HepG2 (cell line): ENCODE measurements at regions not wholly inside any gene's neighbourhood (a gene's known extent, or its start where the extent isn't known, plus 50 kb on each side); places are given as distances from the start of the nearest gene placed in this dataset.

Source experiments
- ATAC-seq: fragments of 200-7000 bp; cut with Tn5 transposase; 3 replicates; pipeline ENCODE4 v1.9.1; 2020; ENCODE audit warnings: mild to moderate bottlenecking, moderate library complexity
- BruUV-seq: library from RNA; stranded (reverse); fragments of 400-500 nt; replicated peaks from 2 replicates; lab custom pipeline; 2021; lab: Mats Ljungman, UMichigan
- CTCF ChIA-PET: fragments of 300-600 bp; formaldehyde crosslinking; extraction: SDS; loops from one replicate; lab custom pipeline; 2021; ENCODE audit warnings: low total read pairs, inconsistent platforms, low intra/inter-chr PET ratio; lab: Yijun Ruan, JAX
- POLR2A ChIA-PET: fragments of 350-600 bp; sonication (Branson Sonifier 250); formaldehyde crosslinking; loops from one replicate; lab custom pipeline; 2020; ENCODE audit warnings: antibody characterized with exemption, inconsistent platforms; lab: Yijun Ruan, JAX
- DNase-seq: peaks from one replicate; pipeline ENCODE4 v3.0.0-alpha.2; 2015; ENCODE audit warnings: low spot score
- FAIRE-seq: peaks from 3 replicates; lab custom pipeline; 2011; peaks lifted over from hg19 to GRCh38; lab: Jason Lieb, UNC
- H2AFZ ChIP-seq: one replicate; pipeline ENCODE4 v1.6.1; 2011; ENCODE audit warnings: low read length, inconsistent platforms
- H3K27ac ChIP-seq: fragments of 300-600 bp; 3 replicates; pipeline ENCODE4 v1.8.0; 2011; ENCODE audit warnings: mixed run types, mild to moderate bottlenecking, mixed read lengths, low read length, inconsistent platforms; ENCODE audit not compliant: insufficient read depth; ENCODE audit errors: extremely low read length
- H3K27me3 ChIP-seq, 2 experiments: fragments of 200-600 bp in 1 of 2; 2 replicates in 1 of 2; 3 replicates in 1 of 2; pipeline versions ENCODE4 v1.6.0 to v1.8.0; 2011; ENCODE audit warnings: low read length in 2 of 2, mild to moderate bottlenecking in 2 of 2, moderate library complexity in 2 of 2, inconsistent platforms in 1 of 2; ENCODE audit not compliant: insufficient read depth in 2 of 2, control insufficient read depth in 1 of 2
- H3K36me3 ChIP-seq, 2 experiments: fragments of 200-600 bp in 1 of 2; replicated peaks in 1 of 2; 2 replicates in 1 of 2; 3 replicates in 1 of 2; pipeline versions ENCODE4 v1.5.1 to v1.8.0; 2011; ENCODE audit warnings: low read length in 2 of 2, inconsistent platforms in 1 of 2; ENCODE audit not compliant: insufficient read depth in 2 of 2, control insufficient read depth in 1 of 2
- H3K4me1 ChIP-seq: 2 replicates; pipeline ENCODE4 v1.5.1; 2012; ENCODE audit warnings: low read length, inconsistent platforms; ENCODE audit not compliant: insufficient read depth
- H3K4me2 ChIP-seq: 2 replicates; pipeline ENCODE4 v1.6.0; 2011; ENCODE audit warnings: low read depth, low read length, inconsistent platforms
- H3K4me3 ChIP-seq, 3 experiments: fragments of 200-600 bp in 1 of 3; sonication (generic), shearing (Covaris generic) in 1 of 3; replicated peaks in 1 of 3; 2 replicates each; pipeline ENCODE4 v1.5.1; 2011 to 2016; ENCODE audit warnings: low read length in 3 of 3, inconsistent platforms in 2 of 3, low read depth in 2 of 3, mild to moderate bottlenecking in 2 of 3, control low read depth in 1 of 3, mixed read lengths in 1 of 3; ENCODE audit not compliant: insufficient read depth in 1 of 3
- H3K79me2 ChIP-seq: one replicate; pipeline ENCODE4 v1.6.1; 2011; ENCODE audit warnings: low read length, inconsistent platforms; ENCODE audit not compliant: insufficient read depth
- H3K9ac ChIP-seq: 2 replicates; pipeline ENCODE4 v1.6.0; 2011; ENCODE audit warnings: mild to moderate bottlenecking, low read depth, low read length, inconsistent platforms; ENCODE audit not compliant: insufficient read depth
- H3K9me3 ChIP-seq: 2 replicates; pipeline ENCODE4 v1.5.1; 2012; ENCODE audit warnings: mild to moderate bottlenecking, low read length
- H4K20me1 ChIP-seq: 2 replicates; pipeline ENCODE4 v1.6.0; 2011; ENCODE audit warnings: inconsistent platforms, mild to moderate bottlenecking, low read length, moderate library complexity; ENCODE audit not compliant: insufficient read depth
- ETV5 ChIP-seq: IDR thresholded peaks from 2 replicates; pipeline ENCODE4 v1.6.1; 2018; ENCODE audit warnings: missing biosample characterization, missing genetic modification reagents, inconsistent platforms, borderline replicate concordance
- FUBP1 ChIP-seq: sonication (generic); formaldehyde crosslinking; IDR thresholded peaks from 2 replicates; pipeline ENCODE4 v1.5.1; 2020; ENCODE audit warnings: missing genetic modification reagents, mild to moderate bottlenecking, borderline replicate concordance
- JARID2 ChIP-seq: sonication (generic); formaldehyde crosslinking; IDR thresholded peaks from 2 replicates; pipeline ENCODE4 v1.8.1; 2023; ENCODE audit warnings: missing genetic modification reagents, inconsistent platforms; ENCODE audit not compliant: insufficient replicate concordance
- MEIS1 ChIP-seq: sonication (generic); formaldehyde crosslinking; IDR thresholded peaks from 2 replicates; pipeline ENCODE4 v1.9.0; 2021; ENCODE audit warnings: mild to moderate bottlenecking, missing genetic modification reagents, moderate library complexity, borderline replicate concordance
- ZBTB43 ChIP-seq: sonication (generic); formaldehyde crosslinking; conservative IDR thresholded peaks from 2 replicates; pipeline ENCODE4 v1.4.0; 2020; ENCODE audit warnings: missing genetic modification reagents
- WGBS: methylation state at CpG from one replicate; pipeline ENCODE4 v1.1.6; 2017; ENCODE audit warnings: low lambda C conversion rate; 5-methylcytosine and 5-hydroxymethylcytosine counted together
- in situ Hi-C: cut with HindIII; loops from 2 replicates; pipeline ENCODE4 v1.10.0; 2017; ENCODE audit warnings: low pct_unique_long_range_greater_than_20kb; ENCODE audit not compliant: extremely low pct_ligation_motif_present
- intact Hi-C: fragments of 100-400 bp; cut with micrococcal nuclease; formaldehyde crosslinking; loops from one replicate; pipeline ENCODE4 v1.10.0; 2022; ENCODE audit not compliant: unreplicated experiment
- TF ChIP-seq, protein P1 (sequence below): IDR thresholded peaks from 2 replicates; pipeline ENCODE4 v1.6.1; 2016; ENCODE audit warnings: missing compliant biosample characterization, missing genetic modification reagents, borderline replicate concordance
- TF ChIP-seq, protein P2 (sequence below): sonication (generic); formaldehyde crosslinking; IDR thresholded peaks from 2 replicates; pipeline ENCODE4 v1.9.0; 2021; ENCODE audit warnings: missing genetic modification reagents, borderline replicate concordance

GRCh38 chr16:64459402-64459801 is 662.5 kb downstream of the CDH11 start:
- H3K79me2 ChIP-seq = no peaks in the 10 kb centered on the region
- H3K4me1 ChIP-seq = no peaks in the 10 kb centered on the region
- no TSS peak for BruUV-seq
- DNase-seq (no peak), ATAC-seq (no peak), FAIRE-seq (no peak)
- no peak overlapping the region for H3K27ac ChIP-seq
- ChIA-PET CTCF (no interaction called here), POLR2A (no interaction called here)
- no peaks in the 10 kb centered on the region for H3K27me3 ChIP-seq
- no peak overlapping the region for H2AFZ ChIP-seq
- no peak for TF ChIP-seq ZBTB43 (CRISPR knock-in tag)
- TF ChIP-seq, protein P1, sequence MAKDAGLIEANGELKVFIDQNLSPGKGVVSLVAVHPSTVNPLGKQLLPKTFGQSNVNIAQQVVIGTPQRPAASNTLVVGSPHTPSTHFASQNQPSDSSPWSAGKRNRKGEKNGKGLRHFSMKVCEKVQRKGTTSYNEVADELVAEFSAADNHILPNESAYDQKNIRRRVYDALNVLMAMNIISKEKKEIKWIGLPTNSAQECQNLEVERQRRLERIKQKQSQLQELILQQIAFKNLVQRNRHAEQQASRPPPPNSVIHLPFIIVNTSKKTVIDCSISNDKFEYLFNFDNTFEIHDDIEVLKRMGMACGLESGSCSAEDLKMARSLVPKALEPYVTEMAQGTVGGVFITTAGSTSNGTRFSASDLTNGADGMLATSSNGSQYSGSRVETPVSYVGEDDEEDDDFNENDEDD (CRISPR knock-in tag) = no peak
- no peak for TF ChIP-seq MEIS1 (CRISPR knock-in tag)
- TF ChIP-seq FUBP1 (CRISPR knock-in tag) = no peak
- no peak for TF ChIP-seq JARID2 (CRISPR knock-in tag)
- TF ChIP-seq, protein P2, sequence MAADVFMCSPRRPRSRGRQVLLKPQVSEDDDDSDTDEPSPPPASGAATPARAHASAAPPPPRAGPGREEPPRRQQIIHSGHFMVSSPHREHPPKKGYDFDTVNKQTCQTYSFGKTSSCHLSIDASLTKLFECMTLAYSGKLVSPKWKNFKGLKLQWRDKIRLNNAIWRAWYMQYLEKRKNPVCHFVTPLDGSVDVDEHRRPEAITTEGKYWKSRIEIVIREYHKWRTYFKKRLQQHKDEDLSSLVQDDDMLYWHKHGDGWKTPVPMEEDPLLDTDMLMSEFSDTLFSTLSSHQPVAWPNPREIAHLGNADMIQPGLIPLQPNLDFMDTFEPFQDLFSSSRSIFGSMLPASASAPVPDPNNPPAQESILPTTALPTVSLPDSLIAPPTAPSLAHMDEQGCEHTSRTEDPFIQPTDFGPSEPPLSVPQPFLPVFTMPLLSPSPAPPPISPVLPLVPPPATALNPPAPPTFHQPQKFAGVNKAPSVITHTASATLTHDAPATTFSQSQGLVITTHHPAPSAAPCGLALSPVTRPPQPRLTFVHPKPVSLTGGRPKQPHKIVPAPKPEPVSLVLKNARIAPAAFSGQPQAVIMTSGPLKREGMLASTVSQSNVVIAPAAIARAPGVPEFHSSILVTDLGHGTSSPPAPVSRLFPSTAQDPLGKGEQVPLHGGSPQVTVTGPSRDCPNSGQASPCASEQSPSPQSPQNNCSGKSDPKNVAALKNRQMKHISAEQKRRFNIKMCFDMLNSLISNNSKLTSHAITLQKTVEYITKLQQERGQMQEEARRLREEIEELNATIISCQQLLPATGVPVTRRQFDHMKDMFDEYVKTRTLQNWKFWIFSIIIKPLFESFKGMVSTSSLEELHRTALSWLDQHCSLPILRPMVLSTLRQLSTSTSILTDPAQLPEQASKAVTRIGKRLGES (CRISPR knock-in tag) = no peak
- TF ChIP-seq ETV5 = no peak
- H3K9ac ChIP-seq = no peak overlapping the region
- in situ Hi-C loops (no loop called here), intact Hi-C loops (loop anchor here (5.0 kb wide), 1 partner anchor 372 kb away; no protein-coding TSS in a partner anchor)
- peaks cover 20% of the 10 kb centered on the region for H3K9me3 ChIP-seq
- no peak overlapping the region for H3K4me3 ChIP-seq
- no peaks in the 10 kb centered on the region for H4K20me1 ChIP-seq
- H3K4me2 ChIP-seq = no peak overlapping the region
- H3K36me3 ChIP-seq = no peaks in the 10 kb centered on the region
- WGBS = 46% methylated on average over 2 of the region's 2 CpGs
